HG03442 (cell line): ENCODE measurements at regions not wholly inside any gene's neighbourhood (a gene's known extent, or its start where the extent isn't known, plus 50 kb on each side); places are given as distances from the start of the nearest gene placed in this dataset.
"Not testable (repeated sequence)": the region's sequence is repeated elsewhere in the genome, so short reads cannot be mapped to it uniquely, and the experiment has no call there.

Source experiments
- ATAC-seq: cut with Tn5 transposase; IDR thresholded peaks from one replicate; pipeline ENCODE4 v1.9.1; 2021; ENCODE audit warnings: mild to moderate bottlenecking, moderate library complexity; ENCODE audit not compliant: unreplicated experiment

DNA sequence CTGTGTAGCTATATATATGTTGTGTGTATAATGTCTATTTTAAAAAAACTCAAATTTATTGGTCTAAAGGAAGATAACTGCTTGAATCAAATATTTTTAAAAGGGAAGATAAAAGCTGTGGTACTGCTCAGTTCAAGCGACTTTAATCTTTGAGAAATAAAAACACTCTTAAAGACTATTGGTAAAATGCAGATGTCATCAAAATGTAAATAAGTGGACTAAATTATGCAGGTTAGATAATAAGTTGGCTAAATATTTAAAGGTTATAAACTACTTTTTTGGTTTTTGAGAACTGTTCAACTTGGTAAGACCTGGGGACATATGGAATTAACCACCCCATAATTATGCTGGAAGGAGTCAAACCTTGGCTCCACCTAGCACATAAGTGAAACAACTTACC lies 144.7 kb upstream of the ITM2A start:
- no peak for ATAC-seq

DNA sequence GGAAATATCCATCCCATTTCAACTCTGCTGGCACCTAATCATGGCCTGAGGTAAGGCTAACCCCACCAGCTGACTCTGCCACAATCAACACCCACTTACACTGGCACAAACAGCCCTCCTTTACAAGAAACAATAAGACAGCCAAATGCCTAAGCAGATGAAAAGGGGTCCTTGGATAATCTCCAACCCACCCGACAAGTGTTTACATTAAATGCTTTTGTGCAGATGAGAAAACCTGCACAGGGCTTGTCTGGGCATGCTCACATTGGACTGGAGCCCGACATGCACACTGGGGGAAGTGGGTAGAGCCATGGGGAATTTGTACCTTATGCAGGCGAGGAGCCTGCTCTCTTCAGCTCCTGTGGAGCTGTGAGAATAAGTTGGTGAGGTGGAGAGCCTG lies 138.9 kb upstream of the ITM2A start:
- no peak for ATAC-seq

DNA sequence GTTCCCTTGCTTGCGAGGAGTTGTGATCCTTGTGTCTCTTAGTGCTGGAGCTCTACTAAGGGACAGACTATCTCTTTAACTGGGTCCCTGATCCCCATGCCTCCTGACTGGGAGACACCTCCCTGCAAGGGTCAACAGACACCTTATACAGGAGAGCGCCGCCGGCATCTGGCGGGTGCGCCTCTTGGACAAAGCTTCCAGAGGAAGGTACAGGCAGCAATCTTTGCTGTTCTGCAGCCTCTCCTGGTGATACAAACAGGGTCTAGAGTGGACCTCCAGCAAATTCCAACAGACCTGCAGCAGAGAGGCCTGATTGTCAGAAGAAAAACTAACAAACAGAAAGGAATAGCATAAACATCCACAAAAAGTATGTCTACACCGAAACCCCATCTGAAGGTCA lies 115.6 kb upstream of the ITM2A start:
- ATAC-seq, result no peak

DNA sequence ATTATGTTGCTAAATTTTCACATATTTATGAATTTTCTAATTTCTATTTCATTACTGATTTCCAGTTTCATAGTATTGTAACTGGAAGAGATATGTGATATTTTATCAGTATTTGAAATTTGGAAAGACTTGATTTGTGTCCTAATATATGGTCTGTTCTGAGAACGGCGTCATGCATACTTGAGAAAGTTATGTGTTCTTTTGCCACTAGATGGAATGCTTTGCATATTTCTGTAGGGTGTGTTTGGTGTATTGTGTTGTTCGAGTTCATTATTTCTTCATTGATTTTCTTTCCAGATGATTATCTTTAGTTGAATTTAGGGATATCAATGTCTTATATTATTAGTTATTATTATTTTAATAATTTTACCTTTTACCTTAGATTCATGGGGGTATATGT lies 110.6 kb upstream of the ITM2A start:
- no peak for ATAC-seq

DNA sequence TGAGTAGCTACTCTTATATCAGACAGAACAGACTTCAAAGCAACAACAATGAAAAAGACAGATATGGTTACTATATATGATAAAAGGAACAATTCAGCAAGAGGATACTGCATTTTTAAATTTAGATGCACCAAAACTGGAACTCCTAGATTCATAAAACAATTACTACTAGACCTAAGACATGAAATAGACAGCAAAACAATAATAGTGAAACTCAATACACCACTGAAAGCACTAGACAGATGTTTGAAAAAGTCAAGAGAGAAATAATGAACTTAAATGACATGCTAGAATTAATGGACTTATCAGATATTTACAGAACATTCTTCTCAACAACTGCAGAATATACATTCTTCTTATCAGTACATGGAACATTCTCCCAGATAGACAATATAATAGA lies 99.5 kb upstream of the ITM2A start:
- ATAC-seq, result no peak

DNA sequence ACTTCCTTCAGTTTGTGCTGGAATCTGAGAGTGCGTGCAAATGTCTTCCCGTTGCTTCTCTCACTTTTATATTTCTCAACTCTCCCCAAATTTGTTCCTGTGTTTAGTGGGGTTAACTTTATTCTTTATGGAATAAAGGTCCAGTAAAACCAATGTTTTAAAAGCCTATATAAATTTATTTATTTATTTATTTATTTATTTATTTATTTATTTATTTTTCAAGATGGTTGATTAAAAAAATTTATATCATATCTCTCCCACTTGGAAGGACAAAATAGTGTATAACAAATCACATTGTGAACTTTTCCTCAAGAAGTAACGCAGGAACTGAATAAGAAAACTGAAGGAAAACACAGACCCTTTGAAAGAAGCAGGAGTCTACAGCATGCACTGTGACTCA lies 95.3 kb upstream of the ITM2A start:
- no peak for ATAC-seq

DNA sequence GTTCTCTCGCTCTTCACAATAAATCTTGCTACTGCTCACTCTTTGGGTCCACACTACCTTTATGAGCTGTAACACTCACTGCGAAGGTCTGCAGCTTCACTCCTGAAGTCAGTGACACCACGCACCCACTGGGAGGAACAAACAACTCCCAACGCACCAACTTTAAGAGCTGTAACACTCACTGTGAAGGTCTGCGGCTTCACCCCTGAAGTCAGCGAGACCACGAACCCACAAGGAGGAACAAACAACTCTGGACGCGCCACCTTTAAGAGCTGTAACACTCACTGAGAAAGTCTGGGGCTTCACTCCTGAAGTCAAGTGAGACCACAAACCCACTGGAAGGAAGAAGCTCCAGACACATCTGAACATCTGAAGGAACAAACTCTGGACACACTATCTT lies 89.5 kb upstream of the ITM2A start:
- ATAC-seq, result not testable (repeated sequence)

DNA sequence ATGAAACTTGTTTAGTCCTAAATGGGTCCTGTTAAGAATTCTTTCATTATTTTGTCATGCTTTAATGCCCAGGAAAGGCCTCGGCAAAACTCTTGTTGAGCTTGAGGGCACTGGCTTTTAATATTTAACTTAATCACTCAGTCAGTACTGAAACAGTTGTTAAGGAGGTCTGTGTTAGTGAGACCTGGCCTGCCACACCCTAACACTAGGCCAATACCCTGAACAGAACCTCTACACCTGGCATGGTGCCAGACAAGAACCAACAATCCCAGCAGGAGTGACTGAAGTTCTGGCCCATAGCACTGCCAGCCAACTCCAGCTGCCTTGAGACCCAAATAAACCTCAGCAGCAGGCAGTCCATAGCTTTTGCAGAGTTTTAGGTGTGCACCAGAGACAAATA lies 85.7 kb upstream of the ITM2A start:
- ATAC-seq, result no peak

DNA sequence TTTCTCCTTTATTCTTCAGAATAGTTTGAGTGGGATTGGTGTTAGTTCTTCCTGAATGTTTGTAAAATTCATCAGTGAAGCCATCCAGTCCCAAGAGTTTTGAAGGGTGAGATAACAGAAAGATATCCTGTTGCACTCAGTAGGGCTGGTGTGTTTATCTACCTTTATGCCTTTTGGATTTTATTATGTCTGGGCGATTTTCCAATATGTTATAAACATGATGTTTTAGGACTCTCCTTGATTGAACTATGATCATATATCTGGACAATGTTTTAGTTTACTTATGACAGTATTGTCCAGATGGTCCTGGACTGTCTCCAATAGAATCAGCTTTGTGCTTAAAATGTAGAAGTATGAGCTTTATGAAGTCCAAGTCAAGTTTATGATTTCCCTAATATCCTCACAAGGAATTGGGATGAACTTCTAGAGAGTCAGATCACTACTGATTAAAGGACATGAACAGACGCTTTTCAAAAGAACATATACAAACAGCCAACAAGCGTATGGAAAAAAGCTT lies 77.6 kb upstream of the ITM2A start:
- no peak for ATAC-seq

DNA sequence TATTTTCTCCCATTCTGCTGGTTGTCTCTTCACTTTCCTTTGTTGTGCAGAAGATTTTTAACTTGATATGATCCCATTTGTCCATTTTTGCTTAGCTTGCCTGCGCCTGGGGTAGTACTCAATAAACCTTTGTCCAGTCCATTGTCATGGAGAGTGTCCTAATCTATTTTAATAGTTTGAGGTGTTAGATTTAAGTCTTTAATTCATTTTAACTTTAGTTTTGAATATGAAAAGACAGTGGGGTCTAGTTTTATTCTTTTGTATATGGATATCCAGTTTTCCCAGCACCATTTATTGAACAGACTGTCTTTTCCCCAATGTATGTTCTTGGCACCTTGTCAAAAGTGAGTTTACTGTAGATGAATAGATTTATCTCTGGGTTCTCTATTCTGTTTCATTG lies 76.0 kb upstream of the ITM2A start:
- no peak for ATAC-seq

DNA sequence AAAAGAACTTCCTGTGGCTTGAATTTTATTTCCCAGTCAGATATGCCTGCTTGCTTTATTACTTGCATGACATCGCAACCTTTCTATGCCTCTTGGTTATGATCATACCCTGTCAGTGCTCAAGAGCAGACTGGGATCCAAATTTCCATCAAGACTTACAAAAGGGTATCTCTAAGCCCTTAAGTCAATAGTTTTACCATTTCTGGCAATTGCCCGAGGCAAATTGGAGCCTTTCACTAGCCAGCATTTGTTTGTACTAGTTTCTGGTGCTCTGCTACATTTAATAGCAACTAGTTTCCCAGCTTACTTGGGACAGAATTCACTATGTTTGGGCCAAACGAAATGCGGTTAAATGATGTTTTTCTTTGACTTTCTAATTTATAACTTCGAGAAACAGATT lies 73.2 kb upstream of the ITM2A start:
- no peak for ATAC-seq
